Fibroblast of skin of back (primary cell): ENCODE measurements at regions not wholly inside any gene's neighbourhood (a gene's known extent, or its start where the extent isn't known, plus 50 kb on each side); places are given as distances from the start of the nearest gene placed in this dataset.
A peak's percentile ranks its signal among the peaks of the same experiment; 100 is the strongest.
"Not testable (repeated sequence)": the region's sequence is repeated elsewhere in the genome, so short reads cannot be mapped to it uniquely, and the experiment has no call there.

Experiments used
- DNase-seq: peaks from one replicate; pipeline ENCODE4 v3.0.0-alpha.2; 2013

DNA sequence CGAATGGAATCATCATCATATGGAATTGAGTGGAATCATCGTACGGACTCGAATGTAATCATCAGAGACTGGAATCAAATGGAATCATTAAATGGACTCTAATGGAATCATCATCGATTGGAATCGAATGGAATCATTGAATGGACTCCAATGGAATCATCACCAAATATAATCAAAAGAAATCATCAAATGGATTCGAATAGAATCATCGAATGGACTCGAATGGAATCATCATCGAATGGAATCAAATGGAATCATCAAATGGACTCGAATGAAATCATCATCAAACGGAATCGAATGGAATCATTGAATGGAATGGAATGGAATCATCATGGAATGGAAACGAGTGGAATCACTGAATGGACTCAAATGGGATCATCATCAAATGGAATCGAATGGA is 233.5 kb downstream of the SHCBP1 start:
- DNase-seq = not testable (repeated sequence)

GRCh38 chr16:46386805-46387620 is 234.2 kb downstream of the SHCBP1 start:
- peak; percentile 11 for DNase-seq

GRCh38 chr16:46386110-46386771 is 234.9 kb downstream of the SHCBP1 start:
- DNase-seq = peak; percentile 57

- DNase-seq = peak; percentile 46
Observed at GRCh38 chr16:46384285-46385061, 236.7 kb downstream of the SHCBP1 start.

- DNase-seq = peak; percentile 7
Observed at GRCh38 chr16:46383581-46383980, 237.6 kb downstream of the SHCBP1 start.

DNA sequence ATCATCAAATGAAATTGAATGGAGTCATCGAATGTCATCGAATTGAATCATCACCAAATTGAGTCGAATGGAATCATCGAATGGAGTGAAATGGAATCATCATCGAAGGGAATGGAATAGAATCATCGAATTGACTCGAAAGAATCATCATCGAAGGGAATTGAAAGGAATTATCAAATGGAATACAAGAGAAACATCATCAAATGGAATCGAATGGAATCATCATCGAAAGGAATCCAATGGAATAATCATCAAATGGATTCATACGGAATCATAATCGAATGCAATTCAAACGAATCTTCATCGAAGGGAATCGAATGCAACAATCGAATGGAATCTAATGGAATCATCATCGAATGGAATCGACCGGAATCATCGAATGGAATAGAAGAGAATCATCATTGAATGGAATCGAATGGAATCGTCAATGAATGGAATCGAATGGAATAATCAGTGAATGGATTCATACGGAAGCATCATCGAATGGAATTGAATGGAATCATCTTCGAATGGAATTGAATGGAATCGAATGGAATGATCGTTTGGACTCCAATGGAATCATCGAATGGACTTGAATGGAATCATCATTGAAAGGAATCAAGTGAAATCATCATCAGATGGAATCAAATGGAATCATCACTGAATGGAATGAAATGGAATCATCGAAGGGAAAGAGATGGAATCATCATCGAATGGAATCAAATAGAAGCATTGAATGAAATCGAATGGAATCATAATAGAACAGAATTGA is 238.2 kb downstream of the SHCBP1 start:
- peak; percentile 42 for DNase-seq

DNA sequence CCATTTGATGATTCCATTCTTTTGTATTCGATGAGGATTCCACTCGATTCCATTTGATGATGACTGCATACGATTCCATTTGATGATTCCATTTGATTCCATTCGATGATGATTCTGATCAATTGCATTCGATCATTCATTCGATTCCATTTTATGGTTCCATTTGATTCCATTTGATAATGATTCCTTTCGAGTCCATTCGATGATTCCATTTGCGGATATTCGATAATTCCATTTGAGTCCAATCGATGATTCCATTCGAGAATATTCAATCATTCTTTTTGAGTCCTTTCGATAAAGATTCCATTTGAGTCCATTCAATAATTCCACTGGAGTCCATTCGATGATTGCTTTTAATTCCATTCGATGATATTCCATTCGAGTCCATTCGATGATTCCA is 239.1 kb downstream of the SHCBP1 start:
- DNase-seq = not testable (repeated sequence)

DNA sequence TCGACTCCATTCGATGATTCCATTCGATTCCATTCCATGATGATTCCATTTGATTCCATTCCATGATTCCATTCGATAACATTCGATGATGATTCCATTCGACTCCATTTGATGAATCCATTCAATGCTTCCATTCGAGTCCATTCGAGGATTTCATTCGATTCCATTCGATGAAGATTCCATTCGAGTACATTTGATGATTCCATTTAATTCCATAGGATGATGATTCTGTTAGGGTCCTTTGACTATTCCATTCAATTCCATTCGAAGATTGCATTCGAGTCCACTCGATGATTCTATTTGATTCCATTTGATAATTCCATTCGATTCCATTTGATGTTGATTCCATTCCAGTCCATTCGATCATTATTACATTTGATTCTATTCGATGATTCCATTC is 239.8 kb downstream of the SHCBP1 start:
- peak; percentile 12 for DNase-seq
